K562 (cell line): ENCODE measurements at regions not wholly inside any gene's neighbourhood (a gene's known extent, or its start where the extent isn't known, plus 50 kb on each side); places are given as distances from the start of the nearest gene placed in this dataset.

Source experiments
- ATAC-seq: fragments of 200-7000 bp; cut with Tn5 transposase; 3 replicates; pipeline ENCODE4 v1.9.1; 2020; ENCODE audit warnings: moderate library complexity
- BruUV-seq: library from RNA; stranded (reverse); fragments of 400-500 nt; replicated peaks from 2 replicates; lab custom pipeline; 2021; lab: Mats Ljungman, UMichigan
- CTCF ChIA-PET: fragments of 300-600 bp; formaldehyde crosslinking; extraction: SDS; loops from one replicate; lab custom pipeline; 2021; ENCODE audit warnings: low intra/inter-chr PET ratio; lab: Yijun Ruan, JAX
- POLR2A ChIA-PET: fragments of 300-600, 350-650 bp; sonication (Branson Sonifier 250); formaldehyde crosslinking; extraction: SDS; loops from one replicate; lab custom pipeline; 2021; ENCODE audit warnings: antibody characterized with exemption, inconsistent platforms; lab: Yijun Ruan, JAX
- DNase-seq, 4 experiments: peaks; one replicate each; pipeline versions ENCODE4 v3.0.0 to v3.0.0-alpha.2; 2011 to 2018; ENCODE audit warnings: low spot score in 3 of 4, mixed read lengths in 3 of 4; ENCODE audit errors: extremely low read depth in 1 of 4
- FAIRE-seq: peaks from 2 replicates; lab custom pipeline; 2011; peaks lifted over from hg19 to GRCh38; lab: Jason Lieb, UNC
- H2AFZ ChIP-seq: 2 replicates; pipeline ENCODE4 v1.6.0; 2011; ENCODE audit warnings: low read depth, low read length, control low read depth, inconsistent platforms
- H3K27ac ChIP-seq: fragments of 200-600 bp; 3 replicates; pipeline ENCODE4 v1.8.0; 2011; ENCODE audit warnings: low read depth, mild to moderate bottlenecking, control low read depth, inconsistent platforms, low read length, moderate library complexity, mixed read lengths; ENCODE audit errors: extremely low read depth
- H3K27me3 ChIP-seq, 2 experiments: fragments of 300-600 bp in 1 of 2; 2 replicates in 1 of 2; 3 replicates in 1 of 2; pipeline versions ENCODE4 v1.6.0 to v1.8.0; 2011; ENCODE audit warnings: inconsistent platforms in 2 of 2, low read length in 2 of 2, mild to moderate bottlenecking in 1 of 2, mixed read lengths in 1 of 2, moderate library complexity in 1 of 2; ENCODE audit not compliant: control insufficient read depth in 2 of 2, insufficient read depth in 2 of 2
- H3K36me3 ChIP-seq: fragments of 300-600 bp; 3 replicates; pipeline ENCODE4 v1.8.0; 2011; ENCODE audit warnings: mild to moderate bottlenecking, low read length, inconsistent platforms; ENCODE audit not compliant: control insufficient read depth, insufficient read depth
- H3K4me1 ChIP-seq, 2 experiments: fragments of 200-600 bp in 1 of 2; replicated peaks in 1 of 2; 2 replicates in 1 of 2; 3 replicates in 1 of 2; pipeline versions ENCODE4 v1.5.1 to v1.8.0; 2011; ENCODE audit warnings: inconsistent platforms in 2 of 2, low read length in 2 of 2, mild to moderate bottlenecking in 1 of 2, mixed read lengths in 1 of 2, moderate library complexity in 1 of 2; ENCODE audit not compliant: control insufficient read depth in 2 of 2, insufficient read depth in 2 of 2
- H3K4me2 ChIP-seq: 2 replicates; pipeline ENCODE4 v1.6.1; 2011; ENCODE audit warnings: low read length, control low read depth, inconsistent platforms, mixed read lengths; ENCODE audit not compliant: insufficient read depth
- H3K4me3 ChIP-seq: fragments of 200-600 bp; sonication (generic), shearing (Covaris generic); 2 replicates; pipeline ENCODE4 v1.5.1; 2016; ENCODE audit warnings: control low read depth, inconsistent platforms
- H3K79me2 ChIP-seq: fragments of 200-600 bp; 3 replicates; pipeline ENCODE4 v1.8.0; 2011; ENCODE audit warnings: low read length, inconsistent platforms; ENCODE audit not compliant: control insufficient read depth, insufficient read depth
- H3K9ac ChIP-seq, 2 experiments: 2 replicates each; pipeline versions ENCODE4 v1.6.0 to v1.6.1; 2011; ENCODE audit warnings: low read depth in 2 of 2, low read length in 2 of 2, control low read depth in 1 of 2, inconsistent platforms in 1 of 2, mild to moderate bottlenecking in 1 of 2, mixed read lengths in 1 of 2; ENCODE audit not compliant: insufficient read depth in 1 of 2
- H3K9me1 ChIP-seq: one replicate; pipeline ENCODE4 v1.6.0; 2011; ENCODE audit warnings: inconsistent platforms, mild to moderate bottlenecking, low read length, moderate library complexity; ENCODE audit not compliant: control insufficient read depth, insufficient read depth
- H3K9me3 ChIP-seq: replicated peaks from 2 replicates; pipeline ENCODE4 v1.5.1; 2011; ENCODE audit warnings: low read depth, low read length, inconsistent platforms; ENCODE audit not compliant: control insufficient read depth, insufficient read depth
- H4K20me1 ChIP-seq: replicated peaks from 2 replicates; pipeline ENCODE4 v1.6.1; 2011; ENCODE audit warnings: low read length, inconsistent platforms, mixed read lengths; ENCODE audit not compliant: control insufficient read depth, insufficient read depth
- CCNT2 ChIP-seq: IDR thresholded peaks from 2 replicates; pipeline ENCODE4 v1.6.1; 2011; ENCODE audit warnings: borderline replicate concordance, low read depth, mild to moderate bottlenecking, moderate library complexity, mixed read lengths, low read length; ENCODE audit not compliant: insufficient read length; ENCODE audit errors: extremely low read depth
- GTF2B ChIP-seq: IDR thresholded peaks from 2 replicates; pipeline ENCODE4 v1.6.1; 2011; ENCODE audit not compliant: insufficient read length; ENCODE audit errors: extremely low read depth
- RAD51 ChIP-seq: fragments of 450-650 bp; IDR thresholded peaks from 2 replicates; pipeline ENCODE4 v1.7.1; 2016; ENCODE audit warnings: low read depth, mild to moderate bottlenecking, borderline replicate concordance
- SOX6 ChIP-seq: fragments of 450-650 bp; IDR thresholded peaks from 2 replicates; pipeline ENCODE4 v1.6.1; 2014; ENCODE audit warnings: mild to moderate bottlenecking
- ZNF140 ChIP-seq: fragments of 250-450 bp; sonication (Bioruptor Pico); IDR thresholded peaks from 2 replicates; pipeline ENCODE4 v1.8.0; 2021; ENCODE audit warnings: moderate library complexity, mild to moderate bottlenecking, inconsistent platforms
- WGBS: fragments of 100-300 bp; shearing (Covaris generic); methylation state at CpG from one replicate; pipeline ENCODE4 v1.1.6; 2016; ENCODE audit warnings: low coverage, mixed read lengths; ENCODE audit not compliant: insufficient coverage; ENCODE audit errors: missing lambda C conversion rate; 5-methylcytosine and 5-hydroxymethylcytosine counted together
- in situ Hi-C: fragments of 300-500 bp; cut with MboI; formaldehyde crosslinking; loops from 4 replicates; pipeline ENCODE4 v1.15.0; 2018; ENCODE audit warnings: inconsistent platforms, mixed read lengths
- intact Hi-C: fragments of 100-400 bp; cut with micrococcal nuclease; formaldehyde crosslinking; loops from 2 replicates; pipeline ENCODE4 v1.14.2; 2022
- TF ChIP-seq, protein P1 (sequence below), 2 experiments: fragments of 450-650 bp; formaldehyde crosslinking in 1 of 2; IDR thresholded peaks; 2 replicates each; pipeline versions ENCODE4 v1.4.0 to v1.6.1; 2014 to 2020; ENCODE audit warnings: mild to moderate bottlenecking in 2 of 2, borderline replicate concordance in 1 of 2, low read depth in 1 of 2

DNA sequence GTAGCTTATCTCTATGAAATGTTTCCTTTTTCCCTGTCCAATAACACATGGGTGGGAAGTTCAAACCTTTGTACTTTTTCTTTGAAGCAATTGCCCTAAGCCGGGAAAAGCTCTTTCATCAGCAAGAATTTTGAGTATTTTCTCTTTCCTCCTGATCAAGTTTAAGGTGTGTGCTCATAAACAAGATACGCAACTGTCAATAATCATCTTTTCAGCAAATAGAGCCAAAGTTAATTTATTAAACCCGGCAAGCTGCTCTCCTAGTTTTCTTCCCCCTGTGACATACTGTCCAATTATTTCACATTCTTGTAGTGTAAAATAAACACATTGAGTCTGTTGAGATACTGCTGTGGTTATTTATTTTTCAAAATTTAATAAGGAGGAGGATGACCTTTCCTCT lies 194.4 kb downstream of the EDN1 start:
- ChIA-PET POLR2A (no interaction called here), CTCF (no interaction called here)
- Histone ChIP-seq H2AFZ (no peak overlapping the region), H3K4me3 (no peak overlapping the region), H3K9me1 (no peaks in the 10 kb centered on the region), H3K27me3 (no peaks in the 10 kb centered on the region), H3K27ac (no peak overlapping the region), H3K9ac (no peak overlapping the region), H3K9me3 (no peaks in the 10 kb centered on the region), H3K36me3 (no peaks in the 10 kb centered on the region), H4K20me1 (no peaks in the 10 kb centered on the region), H3K79me2 (no peaks in the 10 kb centered on the region), H3K4me1 (no peaks in the 10 kb centered on the region), H3K4me2 (no peak overlapping the region)
- no peak for ATAC-seq
- TF ChIP-seq CCNT2 (no peak), SOX6 (no peak), GTF2B (no peak), RAD51 (no peak), ZNF140 (CRISPR knock-in tag) (no peak)
- TF ChIP-seq, protein P1, sequence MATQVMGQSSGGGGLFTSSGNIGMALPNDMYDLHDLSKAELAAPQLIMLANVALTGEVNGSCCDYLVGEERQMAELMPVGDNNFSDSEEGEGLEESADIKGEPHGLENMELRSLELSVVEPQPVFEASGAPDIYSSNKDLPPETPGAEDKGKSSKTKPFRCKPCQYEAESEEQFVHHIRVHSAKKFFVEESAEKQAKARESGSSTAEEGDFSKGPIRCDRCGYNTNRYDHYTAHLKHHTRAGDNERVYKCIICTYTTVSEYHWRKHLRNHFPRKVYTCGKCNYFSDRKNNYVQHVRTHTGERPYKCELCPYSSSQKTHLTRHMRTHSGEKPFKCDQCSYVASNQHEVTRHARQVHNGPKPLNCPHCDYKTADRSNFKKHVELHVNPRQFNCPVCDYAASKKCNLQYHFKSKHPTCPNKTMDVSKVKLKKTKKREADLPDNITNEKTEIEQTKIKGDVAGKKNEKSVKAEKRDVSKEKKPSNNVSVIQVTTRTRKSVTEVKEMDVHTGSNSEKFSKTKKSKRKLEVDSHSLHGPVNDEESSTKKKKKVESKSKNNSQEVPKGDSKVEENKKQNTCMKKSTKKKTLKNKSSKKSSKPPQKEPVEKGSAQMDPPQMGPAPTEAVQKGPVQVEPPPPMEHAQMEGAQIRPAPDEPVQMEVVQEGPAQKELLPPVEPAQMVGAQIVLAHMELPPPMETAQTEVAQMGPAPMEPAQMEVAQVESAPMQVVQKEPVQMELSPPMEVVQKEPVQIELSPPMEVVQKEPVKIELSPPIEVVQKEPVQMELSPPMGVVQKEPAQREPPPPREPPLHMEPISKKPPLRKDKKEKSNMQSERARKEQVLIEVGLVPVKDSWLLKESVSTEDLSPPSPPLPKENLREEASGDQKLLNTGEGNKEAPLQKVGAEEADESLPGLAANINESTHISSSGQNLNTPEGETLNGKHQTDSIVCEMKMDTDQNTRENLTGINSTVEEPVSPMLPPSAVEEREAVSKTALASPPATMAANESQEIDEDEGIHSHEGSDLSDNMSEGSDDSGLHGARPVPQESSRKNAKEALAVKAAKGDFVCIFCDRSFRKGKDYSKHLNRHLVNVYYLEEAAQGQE (IDR thresholded peaks at IDR 0.05; ENCODE audit: borderline replicate concordance): no peak
- TF ChIP-seq, protein P1 (CRISPR knock-in tag; IDR thresholded peaks at IDR 0.05; ENCODE audit: low read depth): no peak
- no TSS peak for BruUV-seq
- in situ Hi-C loops (no loop called here), intact Hi-C loops (no loop called here)
- no peak for DNase-seq
- WGBS: 0% methylated on average over 3 of the region's 3 CpGs
- FAIRE-seq: no peak
